ENCODE measurements at regions not wholly inside any gene's neighbourhood (a gene's known extent, or its start where the extent isn't known, plus 50 kb on each side); places are given as distances from the start of the nearest gene placed in this dataset.

- TF ChIP-seq CTCF (IDR thresholded peaks at IDR 0.05; ENCODE audit: low read depth, low read length, poor library complexity, severe bottlenecking) (no peak), EZH2phosphoT487 (IDR thresholded peaks at IDR 0.05; ENCODE audit: borderline replicate concordance, low read length) (no peak)
- Histone ChIP-seq H3K36me3 (ENCODE audit: control insufficient read depth, low read length) (no peaks in the 10 kb centered on the region), H3K4me1 (ENCODE audit: control insufficient read depth, low read length) (no peaks in the 10 kb centered on the region), H3K27me3 (ENCODE audit: control insufficient read depth, low read length) (no peaks in the 10 kb centered on the region), H3K79me2 (ENCODE audit: control insufficient read depth, low read length) (no peaks in the 10 kb centered on the region), H3K4me2 (ENCODE audit: low read length) (no peak overlapping the region), H3K27ac (ENCODE audit: low read depth, low read length) (no peak overlapping the region), H3K9me3 (ENCODE audit: control insufficient read depth, insufficient read depth, low read length) (no peaks in the 10 kb centered on the region), H3K9me2 (replicated peaks; ENCODE audit: control insufficient read depth, low read length) (no peaks in the 10 kb centered on the region), H4K20me1 (ENCODE audit: control insufficient read depth, insufficient read depth, low read depth, low read length) (no peaks in the 10 kb centered on the region), H3K4me3 (ENCODE audit: low read length) (no peak overlapping the region), H3F3A (ENCODE audit: control insufficient read depth, insufficient read depth) (no peaks in the 10 kb centered on the region)
Measured at GRCh38 chr14:86675059-86675458, 1145.1 kb downstream of the FLRT2 start.

- H3K9me3 ChIP-seq (ENCODE audit: control insufficient read depth, insufficient read depth, low read length), result no peaks in the 10 kb centered on the region
- H3K36me3 ChIP-seq (ENCODE audit: control insufficient read depth, low read length), result no peaks in the 10 kb centered on the region
- TF ChIP-seq CTCF (IDR thresholded peaks at IDR 0.05; ENCODE audit: low read depth, low read length, poor library complexity, severe bottlenecking), result no peak
- TF ChIP-seq EZH2phosphoT487 (IDR thresholded peaks at IDR 0.05; ENCODE audit: borderline replicate concordance, low read length), result no peak
- no peaks in the 10 kb centered on the region for H3K4me1 ChIP-seq (ENCODE audit: control insufficient read depth, low read length)
- no peaks in the 10 kb centered on the region for H3K79me2 ChIP-seq (ENCODE audit: control insufficient read depth, low read length)
- no peaks in the 10 kb centered on the region for H3F3A ChIP-seq (ENCODE audit: control insufficient read depth, insufficient read depth)
- no peak overlapping the region for H3K4me3 ChIP-seq (ENCODE audit: low read length)
- H3K27ac ChIP-seq (ENCODE audit: low read depth, low read length), result no peak overlapping the region
- H3K9me2 ChIP-seq (replicated peaks; ENCODE audit: control insufficient read depth, low read length), result no peaks in the 10 kb centered on the region
- no peaks in the 10 kb centered on the region for H4K20me1 ChIP-seq (ENCODE audit: control insufficient read depth, insufficient read depth, low read depth, low read length)
- H3K4me2 ChIP-seq (ENCODE audit: low read length), result no peak overlapping the region
- H3K27me3 ChIP-seq (ENCODE audit: control insufficient read depth, low read length), result no peaks in the 10 kb centered on the region
Measured at GRCh38 chr14:86673523-86673969, 1143.6 kb downstream of the FLRT2 start.

GRCh38 chr14:86672080-86672479 lies 1142.1 kb downstream of the FLRT2 start:
- H3F3A ChIP-seq (ENCODE audit: control insufficient read depth, insufficient read depth), result no peaks in the 10 kb centered on the region
- H4K20me1 ChIP-seq (ENCODE audit: control insufficient read depth, insufficient read depth, low read depth, low read length), result no peaks in the 10 kb centered on the region
- H3K9me3 ChIP-seq (ENCODE audit: control insufficient read depth, insufficient read depth, low read length), result no peaks in the 10 kb centered on the region
- no peaks in the 10 kb centered on the region for H3K4me1 ChIP-seq (ENCODE audit: control insufficient read depth, low read length)
- no peak overlapping the region for H3K4me3 ChIP-seq (ENCODE audit: low read length)
- no peaks in the 10 kb centered on the region for H3K36me3 ChIP-seq (ENCODE audit: control insufficient read depth, low read length)
- no peaks in the 10 kb centered on the region for H3K79me2 ChIP-seq (ENCODE audit: control insufficient read depth, low read length)
- H3K27me3 ChIP-seq (ENCODE audit: control insufficient read depth, low read length), result no peaks in the 10 kb centered on the region
- no peak overlapping the region for H3K4me2 ChIP-seq (ENCODE audit: low read length)
- TF ChIP-seq CTCF (IDR thresholded peaks at IDR 0.05; ENCODE audit: low read depth, low read length, poor library complexity, severe bottlenecking), result no peak
- TF ChIP-seq EZH2phosphoT487 (IDR thresholded peaks at IDR 0.05; ENCODE audit: borderline replicate concordance, low read length), result no peak
- H3K27ac ChIP-seq (ENCODE audit: low read depth, low read length), result no peak overlapping the region
- H3K9me2 ChIP-seq (replicated peaks; ENCODE audit: control insufficient read depth, low read length), result no peaks in the 10 kb centered on the region

GRCh38 chr14:86665975-86666374 lies 1136.0 kb downstream of the FLRT2 start:
- Histone ChIP-seq H3K27ac (ENCODE audit: low read depth, low read length) (no peak overlapping the region), H3K4me3 (ENCODE audit: low read length) (no peak overlapping the region), H3K9me3 (ENCODE audit: control insufficient read depth, insufficient read depth, low read length) (no peaks in the 10 kb centered on the region), H3K36me3 (ENCODE audit: control insufficient read depth, low read length) (no peaks in the 10 kb centered on the region), H3K27me3 (ENCODE audit: control insufficient read depth, low read length) (no peaks in the 10 kb centered on the region), H3F3A (ENCODE audit: control insufficient read depth, insufficient read depth) (no peaks in the 10 kb centered on the region), H4K20me1 (ENCODE audit: control insufficient read depth, insufficient read depth, low read depth, low read length) (no peaks in the 10 kb centered on the region), H3K4me2 (ENCODE audit: low read length) (no peak overlapping the region), H3K9me2 (replicated peaks; ENCODE audit: control insufficient read depth, low read length) (no peaks in the 10 kb centered on the region), H3K79me2 (ENCODE audit: control insufficient read depth, low read length) (no peaks in the 10 kb centered on the region), H3K4me1 (ENCODE audit: control insufficient read depth, low read length) (no peaks in the 10 kb centered on the region)
- no peak for TF ChIP-seq CTCF (IDR thresholded peaks at IDR 0.05; ENCODE audit: low read depth, low read length, poor library complexity, severe bottlenecking)
- no peak for TF ChIP-seq EZH2phosphoT487 (IDR thresholded peaks at IDR 0.05; ENCODE audit: borderline replicate concordance, low read length)
